Thyroid gland (tissue), 4 donors: ENCODE measurements at regions not wholly inside any gene's neighbourhood (a gene's known extent, or its start where the extent isn't known, plus 50 kb on each side); places are given as distances from the start of the nearest gene placed in this dataset.

Experiments
- CTCF ChIP-seq, 6 experiments: fragments of 200-600 bp in 3 of 6; fragments of 450-650 bp in 3 of 6; sonication (generic) in 3 of 6; IDR thresholded peaks; one replicate each; pipeline ENCODE4 v1.5.1; 2016 to 2019; ENCODE audit warnings: antibody characterized with exemption in 6 of 6, mild to moderate bottlenecking in 2 of 6, inconsistent platforms in 1 of 6, moderate library complexity in 1 of 6
- POLR2A ChIP-seq, 2 donors: fragments of 450-650 bp; IDR thresholded peaks; one replicate each; pipeline ENCODE4 v1.6.1; 2017; ENCODE audit warnings: antibody characterized with exemption in 2 of 2, mild to moderate bottlenecking in 2 of 2, moderate library complexity in 1 of 2

- no peak for TF ChIP-seq CTCF (IDR thresholded peaks at IDR 0.05)
- no peak for TF ChIP-seq POLR2A (IDR thresholded peaks at IDR 0.05)
Observed at GRCh38 chr14:101229666-101230065, 326.1 kb upstream of the RTL1 start.
